ENCODE measurements at regions not wholly inside any gene's neighbourhood (a gene's known extent, or its start where the extent isn't known, plus 50 kb on each side); places are given as distances from the start of the nearest gene placed in this dataset.

- H3K4me3 ChIP-seq = no peak overlapping the region
- H3K9me1 ChIP-seq (ENCODE audit: control insufficient read depth, insufficient read depth, low read length) = no peaks in the 10 kb centered on the region
- H3K36me3 ChIP-seq (ENCODE audit: control insufficient read depth, insufficient read depth, low read length) = no peaks in the 10 kb centered on the region
- H4K20me1 ChIP-seq (replicated peaks; ENCODE audit: control insufficient read depth, insufficient read depth, low read length) = no peaks in the 10 kb centered on the region
- peak overlapping the region; percentile 54 for H2AFZ ChIP-seq (ENCODE audit: low read depth, low read length)
- H3K79me2 ChIP-seq (ENCODE audit: control insufficient read depth, insufficient read depth, low read length) = no peaks in the 10 kb centered on the region
- WGBS (ENCODE audit: insufficient coverage, low coverage, missing lambda C conversion rate) = 8% methylated on average over 7 of the region's 7 CpGs
- FAIRE-seq = peak; percentile 83
- DNase-seq (ENCODE audit: extremely low read depth in 1 of 4, low spot score in 3 of 4) = peak; percentile 17 to 76 (median 28)
- in situ Hi-C loops (cut with MboI) (no loop called here), intact Hi-C loops (cut with micrococcal nuclease) (loop anchor here (10.0 kb wide), 1 partner anchor 412 kb away; no protein-coding TSS in a partner anchor)
- no peak overlapping the region for H3K9ac ChIP-seq (ENCODE audit: insufficient read depth in 1 of 2, low read depth in 2 of 2, low read length in 2 of 2)
- peak overlapping the region; percentile 47; the same call in 1 of the 3 replicates for H3K27ac ChIP-seq (ENCODE audit: extremely low read depth, low read depth, low read length)
- H3K4me1 ChIP-seq (replicated peaks in 1 of 2; ENCODE audit: control insufficient read depth in 2 of 2, insufficient read depth in 2 of 2, low read length in 2 of 2) = peaks cover 0 to 28% of the 10 kb centered on the region in 2 experiments; a peak in 3 of 5 replicates
- ChIA-PET POLR2A (no interaction called here), CTCF (ENCODE audit: low intra/inter-chr PET ratio) (no interaction called here)
- no peaks in the 10 kb centered on the region for H3K9me3 ChIP-seq (replicated peaks; ENCODE audit: control insufficient read depth, insufficient read depth, low read depth, low read length)
- H3K4me2 ChIP-seq (ENCODE audit: insufficient read depth, low read length) = no peak overlapping the region; the same call in 1 of the 2 replicates
- no peaks in the 10 kb centered on the region for H3K27me3 ChIP-seq (ENCODE audit: control insufficient read depth in 2 of 2, insufficient read depth in 2 of 2, low read length in 2 of 2)
- BruUV-seq (replicated peaks) = no TSS peak
- ATAC-seq = peak; percentile 73
- TF ChIP-seq NCOR1 (IDR thresholded peaks at IDR 0.05) = peak; percentile 35
- TF ChIP-seq ZFX (CRISPR knock-in tag; IDR thresholded peaks at IDR 0.05) = peak; percentile 14; the same call in 1 of the 2 replicates
- TF ChIP-seq TEAD4 (IDR thresholded peaks at IDR 0.05; ENCODE audit: low read length) = peak; percentile 76
- TF ChIP-seq TEAD4 (CRISPR knock-in tag; IDR thresholded peaks at IDR 0.05; ENCODE audit: borderline replicate concordance) = no peak
- peak; percentile 33; the same call in 1 of the 2 replicates for TF ChIP-seq ZEB2 (IDR thresholded peaks at IDR 0.05)
- peak in 1 of 2 experiments; percentile 59; a peak in 1 of 4 replicates for TF ChIP-seq KDM1A (IDR thresholded peaks at IDR 0.05)
- TF ChIP-seq, protein P1, sequence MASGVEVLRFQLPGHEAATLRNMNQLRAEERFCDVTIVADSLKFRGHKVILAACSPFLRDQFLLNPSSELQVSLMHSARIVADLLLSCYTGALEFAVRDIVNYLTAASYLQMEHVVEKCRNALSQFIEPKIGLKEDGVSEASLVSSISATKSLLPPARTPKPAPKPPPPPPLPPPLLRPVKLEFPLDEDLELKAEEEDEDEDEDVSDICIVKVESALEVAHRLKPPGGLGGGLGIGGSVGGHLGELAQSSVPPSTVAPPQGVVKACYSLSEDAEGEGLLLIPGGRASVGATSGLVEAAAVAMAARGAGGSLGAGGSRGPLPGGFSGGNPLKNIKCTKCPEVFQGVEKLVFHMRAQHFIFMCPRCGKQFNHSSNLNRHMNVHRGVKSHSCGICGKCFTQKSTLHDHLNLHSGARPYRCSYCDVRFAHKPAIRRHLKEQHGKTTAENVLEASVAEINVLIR (CRISPR knock-in tag; IDR thresholded peaks at IDR 0.05) = no peak
- TF ChIP-seq RCOR1 (IDR thresholded peaks at IDR 0.05; ENCODE audit: borderline replicate concordance in 1 of 2, low read depth in 2 of 2, low read length in 2 of 2) = 0 out of 4 replicates have a peak, but pooled peaks of 1 of the 2 experiments have one; percentile 30
- TF ChIP-seq, protein P2, sequence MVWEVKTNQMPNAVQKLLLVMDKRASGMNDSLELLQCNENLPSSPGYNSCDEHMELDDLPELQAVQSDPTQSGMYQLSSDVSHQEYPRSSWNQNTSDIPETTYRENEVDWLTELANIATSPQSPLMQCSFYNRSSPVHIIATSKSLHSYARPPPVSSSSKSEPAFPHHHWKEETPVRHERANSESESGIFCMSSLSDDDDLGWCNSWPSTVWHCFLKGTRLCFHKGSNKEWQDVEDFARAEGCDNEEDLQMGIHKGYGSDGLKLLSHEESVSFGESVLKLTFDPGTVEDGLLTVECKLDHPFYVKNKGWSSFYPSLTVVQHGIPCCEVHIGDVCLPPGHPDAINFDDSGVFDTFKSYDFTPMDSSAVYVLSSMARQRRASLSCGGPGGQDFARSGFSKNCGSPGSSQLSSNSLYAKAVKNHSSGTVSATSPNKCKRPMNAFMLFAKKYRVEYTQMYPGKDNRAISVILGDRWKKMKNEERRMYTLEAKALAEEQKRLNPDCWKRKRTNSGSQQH (CRISPR knock-in tag; IDR thresholded peaks at IDR 0.05) = no peak
- TF ChIP-seq, protein P3, sequence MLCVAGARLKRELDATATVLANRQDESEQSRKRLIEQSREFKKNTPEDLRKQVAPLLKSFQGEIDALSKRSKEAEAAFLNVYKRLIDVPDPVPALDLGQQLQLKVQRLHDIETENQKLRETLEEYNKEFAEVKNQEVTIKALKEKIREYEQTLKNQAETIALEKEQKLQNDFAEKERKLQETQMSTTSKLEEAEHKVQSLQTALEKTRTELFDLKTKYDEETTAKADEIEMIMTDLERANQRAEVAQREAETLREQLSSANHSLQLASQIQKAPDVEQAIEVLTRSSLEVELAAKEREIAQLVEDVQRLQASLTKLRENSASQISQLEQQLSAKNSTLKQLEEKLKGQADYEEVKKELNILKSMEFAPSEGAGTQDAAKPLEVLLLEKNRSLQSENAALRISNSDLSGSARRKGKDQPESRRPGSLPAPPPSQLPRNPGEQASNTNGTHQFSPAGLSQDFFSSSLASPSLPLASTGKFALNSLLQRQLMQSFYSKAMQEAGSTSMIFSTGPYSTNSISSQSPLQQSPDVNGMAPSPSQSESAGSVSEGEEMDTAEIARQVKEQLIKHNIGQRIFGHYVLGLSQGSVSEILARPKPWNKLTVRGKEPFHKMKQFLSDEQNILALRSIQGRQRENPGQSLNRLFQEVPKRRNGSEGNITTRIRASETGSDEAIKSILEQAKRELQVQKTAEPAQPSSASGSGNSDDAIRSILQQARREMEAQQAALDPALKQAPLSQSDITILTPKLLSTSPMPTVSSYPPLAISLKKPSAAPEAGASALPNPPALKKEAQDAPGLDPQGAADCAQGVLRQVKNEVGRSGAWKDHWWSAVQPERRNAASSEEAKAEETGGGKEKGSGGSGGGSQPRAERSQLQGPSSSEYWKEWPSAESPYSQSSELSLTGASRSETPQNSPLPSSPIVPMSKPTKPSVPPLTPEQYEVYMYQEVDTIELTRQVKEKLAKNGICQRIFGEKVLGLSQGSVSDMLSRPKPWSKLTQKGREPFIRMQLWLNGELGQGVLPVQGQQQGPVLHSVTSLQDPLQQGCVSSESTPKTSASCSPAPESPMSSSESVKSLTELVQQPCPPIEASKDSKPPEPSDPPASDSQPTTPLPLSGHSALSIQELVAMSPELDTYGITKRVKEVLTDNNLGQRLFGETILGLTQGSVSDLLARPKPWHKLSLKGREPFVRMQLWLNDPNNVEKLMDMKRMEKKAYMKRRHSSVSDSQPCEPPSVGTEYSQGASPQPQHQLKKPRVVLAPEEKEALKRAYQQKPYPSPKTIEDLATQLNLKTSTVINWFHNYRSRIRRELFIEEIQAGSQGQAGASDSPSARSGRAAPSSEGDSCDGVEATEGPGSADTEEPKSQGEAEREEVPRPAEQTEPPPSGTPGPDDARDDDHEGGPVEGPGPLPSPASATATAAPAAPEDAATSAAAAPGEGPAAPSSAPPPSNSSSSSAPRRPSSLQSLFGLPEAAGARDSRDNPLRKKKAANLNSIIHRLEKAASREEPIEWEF (CRISPR knock-in tag; IDR thresholded peaks at IDR 0.05) = no peak
- peak; percentile 55; the same call in 1 of the 2 replicates for TF ChIP-seq POLR2AphosphoS5 (IDR thresholded peaks at IDR 0.05; ENCODE audit: control insufficient read depth, insufficient read depth, low read depth, low read length)
- TF ChIP-seq NR2C1 (IDR thresholded peaks at IDR 0.05) = no peak
- no peak for TF ChIP-seq NR2C1 (tag; IDR thresholded peaks at IDR 0.05)
- no peak for TF ChIP-seq KLF6 (CRISPR knock-in tag; IDR thresholded peaks at IDR 0.05; ENCODE audit: borderline replicate concordance)
- TF ChIP-seq XRCC4 (IDR thresholded peaks at IDR 0.05; ENCODE audit: extremely low read depth, insufficient read depth, insufficient read length) = no peak
These were observed 137.7 kb upstream of the ADAMTS3 start for GRCh38 chr4:72706684-72707083.
